Panc1 (cell line): ENCODE measurements at regions not wholly inside any gene's neighbourhood (a gene's known extent, or its start where the extent isn't known, plus 50 kb on each side); places are given as distances from the start of the nearest gene placed in this dataset.

ENCODE experiments used
- ATAC-seq: fragments of 200-7000 bp; cut with Tn5 transposase; 2 replicates; pipeline ENCODE4 v1.9.1; 2020; ENCODE audit warnings: mild to moderate bottlenecking, moderate library complexity
- BruUV-seq: library from RNA; stranded (reverse); fragments of 400-500 nt; replicated peaks from 2 replicates; lab custom pipeline; 2021; lab: Mats Ljungman, UMichigan
- CTCF ChIA-PET: fragments of 300-600 bp; sonication (Branson Sonifier 250); formaldehyde crosslinking; loops from one replicate; lab custom pipeline; 2022; ENCODE audit warnings: antibody characterized with exemption; lab: Charles Lee
- POLR2A ChIA-PET: fragments of 300-600 bp; sonication (Branson Sonifier 250); formaldehyde crosslinking; loops from one replicate; lab custom pipeline; 2022; ENCODE audit warnings: antibody characterized with exemption; lab: Charles Lee
- DNase-seq: peaks from one replicate; pipeline ENCODE4 v3.0.0-alpha.2; 2010; ENCODE audit warnings: low read depth, low spot score
- H3K27ac ChIP-seq: 2 replicates; pipeline ENCODE4 v1.5.1; 2011; ENCODE audit warnings: mild to moderate bottlenecking, low read length, inconsistent platforms
- H3K27me3 ChIP-seq: fragments of 200-500 bp; sonication (Bioruptor generic); 2 replicates; pipeline ENCODE4 v1.6.0; 2014; ENCODE audit warnings: low read length, inconsistent platforms; ENCODE audit not compliant: control insufficient read depth, insufficient read depth
- H3K36me3 ChIP-seq: fragments of 200-500 bp; sonication (Bioruptor generic); 2 replicates; pipeline ENCODE4 v1.5.1; 2014; ENCODE audit warnings: inconsistent platforms, mild to moderate bottlenecking, low read length, moderate library complexity; ENCODE audit not compliant: control insufficient read depth, insufficient read depth
- H3K4me1 ChIP-seq: 2 replicates; pipeline ENCODE4 v1.5.1; 2011; ENCODE audit warnings: inconsistent platforms, mild to moderate bottlenecking, low read length, moderate library complexity; ENCODE audit not compliant: control insufficient read depth, insufficient read depth
- H3K4me3 ChIP-seq, 2 experiments: 2 replicates each; pipeline ENCODE4 v1.5.1; 2011 to 2012; ENCODE audit warnings: low read depth in 2 of 2, low read length in 2 of 2, mild to moderate bottlenecking in 2 of 2, inconsistent platforms in 1 of 2, moderate library complexity in 1 of 2
- H3K9me3 ChIP-seq: fragments of 200-500 bp; sonication (Bioruptor generic); 2 replicates; pipeline ENCODE4 v1.5.1; 2014; ENCODE audit warnings: low read depth, mild to moderate bottlenecking, inconsistent platforms, low read length, moderate library complexity; ENCODE audit not compliant: control insufficient read depth, insufficient read depth
- POLR2AphosphoS5 ChIP-seq: IDR thresholded peaks from 2 replicates; pipeline ENCODE4 v1.6.1; 2012; ENCODE audit warnings: mild to moderate bottlenecking, low read depth, low read length, moderate library complexity
- REST ChIP-seq, 2 experiments: IDR thresholded peaks; 2 replicates each; pipeline ENCODE4 v1.6.1; 2011 to 2012; ENCODE audit warnings: low read depth in 2 of 2, control low read depth in 1 of 2, low read length in 1 of 2, mild to moderate bottlenecking in 1 of 2, moderate library complexity in 1 of 2; ENCODE audit not compliant: insufficient read depth in 1 of 2
- SIN3A ChIP-seq: IDR thresholded peaks from 2 replicates; pipeline ENCODE4 v1.6.1; 2012; ENCODE audit warnings: low read depth, mild to moderate bottlenecking, low read length, moderate library complexity, borderline replicate concordance; ENCODE audit not compliant: insufficient read depth
- TCF7L2 ChIP-seq: IDR thresholded peaks from 2 replicates; pipeline ENCODE4 v1.6.1; 2011; ENCODE audit warnings: mild to moderate bottlenecking, low read depth, low read length, inconsistent platforms
- in situ Hi-C: cut with HindIII; loops from 2 replicates; pipeline ENCODE4 v1.10.0; 2016; ENCODE audit warnings: low sequenced_read_pairs, low pct_unique_long_range_greater_than_20kb
- intact Hi-C: fragments of 100-400 bp; cut with micrococcal nuclease; formaldehyde crosslinking; loops from one replicate; pipeline ENCODE4 v1.10.0; 2022; ENCODE audit not compliant: unreplicated experiment
- TF ChIP-seq, protein P1 (sequence below): fragments of 450-650 bp; IDR thresholded peaks from 2 replicates; pipeline ENCODE4 v1.5.1; 2017; ENCODE audit warnings: mild to moderate bottlenecking

DNA sequence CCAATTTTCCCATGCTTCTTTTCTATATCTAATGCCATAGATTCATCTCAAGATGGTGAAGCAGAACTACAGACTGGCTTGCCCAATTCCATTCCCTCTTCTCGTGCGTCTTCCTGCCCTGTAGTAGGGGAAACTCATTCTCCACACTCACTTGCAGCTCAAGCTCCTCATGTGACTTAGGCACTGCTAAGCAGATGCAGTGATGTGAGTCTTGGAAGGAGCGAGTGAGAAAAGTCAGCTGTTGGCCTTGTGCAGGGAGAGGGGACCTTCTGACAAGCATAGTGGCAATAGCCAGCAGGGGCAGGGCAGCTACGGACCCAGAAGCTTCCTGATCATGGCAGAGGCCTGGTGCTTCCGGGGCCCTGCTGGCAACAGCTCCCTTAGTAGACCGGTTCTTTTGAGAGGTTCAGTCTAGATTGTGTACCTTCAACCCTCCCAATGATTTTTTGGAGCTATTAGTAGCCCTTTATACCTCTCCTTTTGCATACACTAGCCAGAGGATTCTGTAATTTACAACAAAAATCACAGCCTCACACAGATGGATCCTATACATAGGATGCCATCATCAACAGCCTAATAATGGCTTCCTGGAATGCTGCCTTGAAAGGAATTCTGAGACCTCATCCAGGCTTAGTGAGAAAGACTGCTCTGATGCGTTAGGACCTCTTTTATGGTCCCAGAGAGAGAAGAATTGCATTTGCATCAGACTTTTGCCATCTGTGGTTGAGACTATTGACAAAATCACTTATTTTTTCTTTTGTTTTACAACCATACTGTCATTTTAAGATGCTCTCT, 121.5 kb upstream of the RIPOR2 start:
- H3K27me3 ChIP-seq, result no peaks in the 10 kb centered on the region
- H3K27ac ChIP-seq, result no peak overlapping the region
- ATAC-seq, result no peak
- in situ Hi-C loops, result no loop called here
- no peak for DNase-seq
- H3K9me3 ChIP-seq, result no peaks in the 10 kb centered on the region
- no peaks in the 10 kb centered on the region for H3K36me3 ChIP-seq
- no TSS peak for BruUV-seq
- H3K4me3 ChIP-seq, result no peak overlapping the region
- TF ChIP-seq TCF7L2 (no peak), SIN3A (no peak), REST (IDR thresholded peaks at IDR 0.05; ENCODE audit: insufficient read depth in 1 of 2, low read depth in 2 of 2, low read length in 1 of 2) (no peak), POLR2AphosphoS5 (no peak)
- TF ChIP-seq, protein P1, sequence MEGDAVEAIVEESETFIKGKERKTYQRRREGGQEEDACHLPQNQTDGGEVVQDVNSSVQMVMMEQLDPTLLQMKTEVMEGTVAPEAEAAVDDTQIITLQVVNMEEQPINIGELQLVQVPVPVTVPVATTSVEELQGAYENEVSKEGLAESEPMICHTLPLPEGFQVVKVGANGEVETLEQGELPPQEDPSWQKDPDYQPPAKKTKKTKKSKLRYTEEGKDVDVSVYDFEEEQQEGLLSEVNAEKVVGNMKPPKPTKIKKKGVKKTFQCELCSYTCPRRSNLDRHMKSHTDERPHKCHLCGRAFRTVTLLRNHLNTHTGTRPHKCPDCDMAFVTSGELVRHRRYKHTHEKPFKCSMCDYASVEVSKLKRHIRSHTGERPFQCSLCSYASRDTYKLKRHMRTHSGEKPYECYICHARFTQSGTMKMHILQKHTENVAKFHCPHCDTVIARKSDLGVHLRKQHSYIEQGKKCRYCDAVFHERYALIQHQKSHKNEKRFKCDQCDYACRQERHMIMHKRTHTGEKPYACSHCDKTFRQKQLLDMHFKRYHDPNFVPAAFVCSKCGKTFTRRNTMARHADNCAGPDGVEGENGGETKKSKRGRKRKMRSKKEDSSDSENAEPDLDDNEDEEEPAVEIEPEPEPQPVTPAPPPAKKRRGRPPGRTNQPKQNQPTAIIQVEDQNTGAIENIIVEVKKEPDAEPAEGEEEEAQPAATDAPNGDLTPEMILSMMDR, result no peak
- no peaks in the 10 kb centered on the region for H3K4me1 ChIP-seq
- ChIA-PET CTCF (no interaction called here), POLR2A (interaction anchor here (0.5 kb wide), 1 partner anchor 28 kb away, joined by 11 read pairs; no protein-coding TSS in a partner anchor)
- intact Hi-C loops, result no loop called here

GRCh38 chr6:25058441-25058840, 122.7 kb upstream of the RIPOR2 start:
- TF ChIP-seq TCF7L2, result no peak
- no peak for TF ChIP-seq SIN3A
- TF ChIP-seq, protein P1, result no peak
- no peak for TF ChIP-seq POLR2AphosphoS5
- TF ChIP-seq REST (IDR thresholded peaks at IDR 0.05; ENCODE audit: insufficient read depth in 1 of 2, low read depth in 2 of 2, low read length in 1 of 2), result no peak
- CTCF ChIA-PET, result no interaction called here
- no peaks in the 10 kb centered on the region for H3K36me3 ChIP-seq
- POLR2A ChIA-PET, result no interaction called here
- BruUV-seq, result no TSS peak
- ATAC-seq (no peak), DNase-seq (no peak)
- no peaks in the 10 kb centered on the region for H3K27me3 ChIP-seq
- H3K27ac ChIP-seq, result no peak overlapping the region
- no peak overlapping the region for H3K4me3 ChIP-seq
- in situ Hi-C loops (no loop called here), intact Hi-C loops (no loop called here)
- no peaks in the 10 kb centered on the region for H3K9me3 ChIP-seq
- H3K4me1 ChIP-seq, result no peaks in the 10 kb centered on the region
